GM18858 (cell line): ENCODE measurements at regions not wholly inside any gene's neighbourhood (a gene's known extent, or its start where the extent isn't known, plus 50 kb on each side); places are given as distances from the start of the nearest gene placed in this dataset.
A peak's percentile ranks its signal among the peaks of the same experiment; 100 is the strongest.
"Not testable (repeated sequence)": the region's sequence is repeated elsewhere in the genome, so short reads cannot be mapped to it uniquely, and the experiment has no call there.

ENCODE experiments used
- ATAC-seq: cut with Tn5 transposase; IDR thresholded peaks from one replicate; pipeline ENCODE4 v1.9.1; 2021; ENCODE audit not compliant: unreplicated experiment

DNA sequence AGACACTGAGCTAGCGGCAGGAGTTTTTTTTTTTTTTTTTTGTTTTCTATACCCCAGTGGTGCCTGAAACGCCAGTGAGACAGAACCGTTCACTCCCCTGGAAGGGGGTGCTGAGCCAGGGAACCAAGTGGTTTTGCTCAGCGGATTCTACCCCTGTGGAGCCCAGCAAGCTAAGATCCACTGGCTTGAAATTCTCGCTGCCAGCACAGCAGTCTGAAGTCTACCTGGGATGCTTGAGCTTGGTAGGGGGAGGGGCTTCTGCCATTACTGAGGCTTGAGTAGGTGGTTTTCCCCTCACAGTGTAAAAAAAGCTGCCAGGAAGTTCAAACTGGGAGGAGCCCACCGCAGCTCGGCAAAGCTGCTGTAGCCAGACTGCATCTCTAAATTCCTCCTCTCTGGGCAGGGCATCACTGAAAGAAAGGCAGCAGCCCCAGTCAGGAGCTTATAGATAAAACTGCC, 173.0 kb downstream of the DMAC1 start:
- ATAC-seq = not testable (repeated sequence)

DNA sequence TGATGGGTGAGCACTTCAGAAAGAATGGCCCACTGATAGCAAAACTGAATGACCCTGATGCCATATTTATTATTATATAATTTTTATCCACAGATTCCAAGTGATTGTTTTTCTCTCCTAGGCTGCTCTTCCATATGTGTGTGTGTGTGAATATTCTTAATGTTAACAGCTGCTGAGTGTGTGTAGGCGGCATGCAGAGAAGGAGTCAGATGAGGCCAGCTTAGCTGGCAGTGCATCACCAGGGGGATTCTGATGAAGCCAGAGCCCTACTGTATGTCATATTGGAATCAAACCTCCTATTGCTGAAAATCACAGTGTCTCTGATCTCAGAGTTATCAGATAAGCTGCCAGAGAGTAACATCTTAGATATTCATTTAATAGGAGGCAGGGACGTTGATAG, 177.1 kb downstream of the DMAC1 start:
- ATAC-seq = no peak

DNA sequence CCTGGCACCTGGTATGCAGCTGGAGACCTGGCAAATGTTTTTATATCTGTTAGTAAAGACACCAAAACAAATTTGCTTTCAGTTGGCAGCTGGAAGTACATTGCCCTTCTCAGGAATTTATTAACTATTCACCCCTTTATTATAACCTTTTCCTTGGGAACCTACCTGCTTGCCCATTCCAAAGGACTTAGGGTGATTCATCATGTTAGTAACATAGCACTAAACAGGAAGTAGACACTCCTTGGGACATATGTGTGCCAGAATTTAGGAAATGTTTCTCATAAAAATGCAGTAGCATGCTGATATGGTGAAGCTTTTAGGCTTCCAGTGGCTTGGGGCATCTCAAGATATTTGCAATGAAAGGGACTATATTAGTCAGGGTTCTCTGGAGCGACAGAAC, 184.2 kb downstream of the DMAC1 start:
- no peak for ATAC-seq

DNA sequence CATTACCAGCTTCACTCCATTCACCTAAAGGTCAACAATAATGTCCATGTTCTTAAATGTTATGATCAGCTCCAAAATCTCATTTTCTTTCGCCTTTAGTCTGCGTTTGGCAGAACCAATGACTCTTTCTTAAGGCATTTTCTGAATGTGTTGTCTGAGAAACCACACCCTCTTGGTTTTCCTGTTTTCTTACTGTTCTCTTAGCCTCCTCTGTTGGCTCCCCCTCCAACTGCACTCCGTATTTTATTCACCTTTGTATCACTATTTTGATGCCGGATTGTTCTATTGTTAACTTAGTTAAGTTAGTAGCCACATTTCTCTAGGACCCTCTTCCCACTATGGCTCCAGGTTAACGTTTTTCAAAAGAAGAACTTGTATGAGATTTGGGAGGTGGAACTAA, 185.6 kb downstream of the DMAC1 start:
- ATAC-seq = no peak

DNA sequence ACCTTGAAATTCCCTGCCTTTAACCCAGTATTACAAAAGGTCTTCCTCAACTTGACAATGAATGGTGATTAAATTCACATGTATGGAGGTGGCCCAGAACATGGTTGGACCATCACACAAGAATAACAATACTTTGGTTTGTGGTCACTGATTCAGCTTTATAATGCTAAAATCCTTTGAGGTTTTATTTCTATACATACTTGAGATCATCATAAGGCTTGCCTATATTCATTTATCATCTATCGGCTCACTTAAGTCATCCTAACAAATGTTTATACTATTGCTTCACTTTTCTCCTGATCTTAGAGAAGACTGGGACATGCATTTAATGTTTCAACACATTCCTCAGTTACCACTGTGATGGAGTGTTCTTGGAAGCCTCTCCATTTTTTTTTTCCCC, 191.3 kb downstream of the DMAC1 start:
- ATAC-seq = no peak

DNA sequence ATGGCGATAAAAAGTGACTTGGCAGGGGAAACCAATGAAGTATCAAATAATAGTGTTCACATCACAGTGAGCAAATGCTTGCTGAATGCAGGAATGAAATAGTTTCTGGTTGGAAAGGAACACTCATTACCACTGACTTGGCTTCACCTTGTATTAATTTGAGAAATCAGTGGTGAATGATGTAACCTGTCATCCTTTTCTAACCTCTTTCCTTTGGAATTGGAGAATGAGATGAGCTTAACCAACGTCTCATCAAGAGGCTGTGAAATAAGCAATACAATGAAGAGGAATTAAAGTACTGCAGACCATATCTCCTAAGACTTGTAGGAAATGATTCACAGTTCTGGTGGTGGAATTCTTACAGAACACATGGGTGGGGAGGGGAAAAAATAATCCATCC, 192.2 kb downstream of the DMAC1 start:
- ATAC-seq = no peak

DNA sequence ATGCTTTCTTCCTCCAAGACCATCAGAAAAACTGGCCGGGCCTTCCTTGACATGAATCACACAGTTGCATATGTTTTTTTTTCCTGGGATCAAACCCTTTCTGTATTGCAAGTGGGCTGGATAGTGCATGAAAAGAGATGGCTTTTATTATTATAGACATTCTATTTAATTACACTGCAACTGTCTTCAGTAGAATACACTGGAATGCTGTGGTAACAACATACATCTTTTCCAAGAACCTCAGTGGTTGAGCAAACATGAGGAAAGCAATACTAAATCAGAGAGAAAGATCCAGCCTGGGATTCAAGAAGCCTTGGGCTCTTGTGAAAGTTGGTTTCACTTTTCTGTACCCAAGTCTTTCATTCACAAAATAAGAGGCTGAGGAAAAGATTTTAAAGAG, 193.0 kb downstream of the DMAC1 start:
- no peak for ATAC-seq

DNA sequence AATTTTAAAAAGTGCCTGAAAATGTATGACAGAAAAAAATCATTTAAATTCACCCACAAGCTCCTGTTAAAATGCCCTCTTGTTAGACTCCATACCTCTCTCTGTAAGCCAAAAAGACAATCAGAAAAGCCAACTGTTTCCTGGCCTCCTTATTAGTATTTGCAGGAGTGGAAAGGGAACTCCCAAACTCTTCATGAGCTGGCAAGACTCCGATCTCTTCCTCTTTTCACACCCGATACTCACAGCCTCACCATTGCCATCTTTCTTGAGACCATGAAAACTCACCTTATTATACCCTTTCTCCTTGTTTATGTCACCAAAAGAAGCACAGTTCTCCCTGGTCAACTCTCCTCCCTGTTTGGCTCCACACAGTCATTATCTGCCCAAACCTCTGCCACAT, 197.8 kb downstream of the DMAC1 start:
- no peak for ATAC-seq

DNA sequence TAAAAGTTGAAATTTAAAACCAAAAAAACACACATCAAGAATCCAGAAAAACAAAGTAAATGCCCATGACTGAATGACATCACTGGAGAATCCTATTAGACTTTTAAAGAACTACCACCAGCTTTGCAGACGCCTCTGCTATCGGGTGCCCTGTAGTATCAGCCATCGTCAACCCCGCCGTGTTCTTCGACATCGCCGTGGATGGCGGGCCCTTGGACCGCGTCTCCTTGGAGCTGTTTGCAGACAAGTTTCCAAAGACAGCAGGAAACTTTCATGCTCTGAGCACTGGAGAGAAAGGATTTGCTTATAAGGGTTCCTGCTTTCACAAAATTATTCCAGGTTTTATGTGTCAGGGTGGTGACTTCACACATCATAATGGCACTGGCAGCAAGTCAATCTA, 201.9 kb downstream of the DMAC1 start:
- no peak for ATAC-seq

DNA sequence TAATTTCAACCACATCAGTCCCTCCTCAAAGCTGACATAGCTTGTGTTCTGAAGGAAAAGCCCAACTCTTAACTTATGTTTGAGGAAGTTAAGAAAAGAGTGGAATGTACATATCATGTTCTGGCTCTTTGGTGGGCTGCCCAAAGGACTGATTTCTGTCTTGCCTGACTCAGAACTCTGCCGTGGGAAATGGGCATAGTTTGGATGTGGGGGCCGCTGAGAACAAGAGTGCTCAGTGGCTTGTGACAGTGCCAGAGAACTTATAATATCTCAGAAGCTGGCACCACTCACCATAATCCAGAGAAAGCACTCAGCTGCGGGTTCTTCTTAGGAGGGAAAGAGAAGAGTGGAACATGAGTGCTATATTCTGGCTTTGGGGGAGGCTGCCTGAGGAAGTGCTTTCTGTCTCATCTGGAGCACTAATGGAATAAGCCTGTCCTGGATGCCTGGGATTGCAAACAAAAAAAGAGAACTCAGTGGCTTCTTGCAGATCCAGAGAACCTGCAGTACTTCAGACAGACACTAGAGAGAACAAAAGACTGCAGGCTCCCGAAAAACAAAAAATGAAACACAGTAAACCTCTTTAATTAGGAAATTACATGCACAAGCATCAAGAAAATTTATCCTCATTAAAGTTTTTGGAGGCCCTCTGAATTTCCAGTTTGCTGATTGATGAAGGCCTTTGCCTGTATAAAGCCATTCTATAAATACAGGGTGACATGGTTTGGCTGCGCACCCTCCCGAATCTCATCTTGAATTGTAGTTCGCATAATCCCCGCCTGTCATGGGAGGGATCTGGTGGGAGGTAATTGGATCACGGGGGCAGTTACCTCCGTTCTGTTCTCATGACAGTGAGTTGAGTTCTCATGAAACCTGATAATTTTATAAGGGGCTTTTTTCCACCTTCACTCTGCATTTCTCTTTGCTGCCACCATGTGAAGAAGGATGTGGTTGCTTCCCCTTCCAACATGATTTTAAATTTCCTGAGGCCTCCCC, 207.0 kb downstream of the DMAC1 start:
- ATAC-seq = no peak

DNA sequence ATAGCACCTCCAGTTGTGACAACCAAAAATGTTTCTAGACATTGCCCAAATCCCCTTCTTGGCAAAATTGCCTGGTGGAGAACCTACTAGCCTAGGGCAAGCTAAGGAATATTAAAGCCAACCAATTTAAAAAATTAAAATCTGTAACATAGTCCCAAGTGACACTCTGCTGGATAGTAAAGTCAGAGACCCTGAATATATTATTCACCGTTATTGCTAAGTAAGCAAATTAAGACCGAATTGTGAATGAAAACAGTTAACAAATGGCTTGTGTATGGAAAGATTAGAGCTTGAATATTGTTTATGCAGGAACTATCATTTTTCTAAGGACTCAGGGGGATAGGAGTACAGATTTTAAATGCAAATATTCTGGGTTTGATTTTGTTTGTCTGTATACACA, 208.1 kb downstream of the DMAC1 start:
- no peak for ATAC-seq

DNA sequence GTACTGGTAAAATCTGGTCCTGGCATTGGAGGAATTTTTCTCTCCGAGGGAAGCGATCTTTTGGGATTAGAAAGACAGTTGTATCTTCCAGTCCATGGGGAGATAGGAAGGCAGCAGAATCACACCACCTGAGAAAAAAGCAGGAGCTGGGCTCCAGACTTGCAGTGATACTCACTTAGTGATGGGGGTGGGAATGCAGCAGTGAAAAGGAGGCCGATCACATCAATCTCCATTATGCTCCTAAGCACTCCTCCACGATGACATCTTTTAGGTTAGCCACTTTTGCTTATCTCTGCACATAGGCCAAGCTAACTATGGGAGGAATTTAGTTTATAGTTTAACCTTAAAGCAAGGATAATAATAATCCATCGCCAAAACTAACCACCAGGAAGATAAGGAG, 219.0 kb downstream of the DMAC1 start:
- no peak for ATAC-seq

DNA sequence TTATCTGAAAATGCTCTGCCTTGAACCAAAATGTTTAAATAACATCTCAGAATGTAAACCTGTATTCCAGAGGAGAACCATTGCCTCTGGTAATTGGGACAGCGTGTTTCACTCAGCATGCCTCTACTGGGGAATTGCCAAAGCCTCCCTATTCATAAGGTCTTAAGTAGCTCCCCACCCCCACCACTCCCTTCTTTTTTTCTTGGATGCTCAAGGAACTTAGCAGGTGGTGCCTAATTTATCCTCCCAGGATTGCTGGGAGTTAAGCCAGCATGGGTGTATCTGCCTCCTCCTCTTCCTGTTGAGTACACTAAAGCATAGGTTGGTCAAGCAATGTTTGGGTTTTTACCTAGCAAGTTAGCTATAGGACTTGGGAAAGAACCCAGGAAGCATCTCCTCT, 220.2 kb downstream of the DMAC1 start:
- ATAC-seq = no peak

DNA sequence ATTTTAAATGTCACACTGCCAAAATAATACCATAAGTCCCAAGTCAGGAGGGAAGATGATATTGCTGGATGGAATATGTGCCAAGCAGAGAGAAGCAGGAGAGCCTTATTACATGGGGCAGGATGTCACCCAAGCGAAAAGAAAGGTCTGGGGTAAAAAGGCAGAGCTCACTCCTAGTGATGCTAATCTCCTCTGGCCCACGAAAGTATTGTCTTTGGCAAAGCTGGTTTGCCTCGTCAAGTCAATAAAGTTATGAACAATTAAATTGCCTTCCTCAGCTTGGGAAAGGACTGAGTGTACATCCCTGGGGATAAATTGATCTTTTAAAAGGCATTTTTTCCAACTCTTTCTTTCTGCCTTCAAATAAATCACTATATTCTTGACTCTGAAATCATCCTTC, 220.6 kb downstream of the DMAC1 start:
- ATAC-seq = no peak

DNA sequence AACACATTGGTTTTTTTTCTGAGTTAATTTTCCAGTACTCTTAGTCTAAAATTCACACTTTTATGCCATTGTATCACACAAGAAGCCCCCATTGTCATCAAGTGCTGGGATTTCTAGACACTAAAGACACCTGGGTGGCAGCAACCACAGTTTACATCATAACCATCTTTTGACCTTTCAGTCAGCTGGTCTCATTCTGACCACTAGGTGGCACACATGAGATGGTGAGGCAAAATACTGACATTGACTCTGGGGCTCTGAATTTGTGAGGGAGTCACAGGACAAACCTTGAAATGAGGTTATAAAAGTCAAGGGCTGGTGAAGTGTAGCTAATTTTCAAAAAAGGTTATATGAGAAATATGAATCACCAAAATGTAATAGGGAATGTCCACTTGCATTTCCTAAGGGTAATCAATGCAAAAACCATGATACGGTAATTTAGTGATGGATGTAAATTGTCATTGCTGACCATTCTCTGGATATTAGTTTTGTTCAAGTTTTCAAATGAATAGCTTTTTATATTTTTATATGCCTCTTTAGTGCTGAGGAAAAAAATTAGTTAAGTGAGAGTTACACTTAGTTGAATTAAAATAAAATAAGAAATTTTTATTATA, 229.4 kb downstream of the DMAC1 start:
- ATAC-seq = peak; percentile 98

DNA sequence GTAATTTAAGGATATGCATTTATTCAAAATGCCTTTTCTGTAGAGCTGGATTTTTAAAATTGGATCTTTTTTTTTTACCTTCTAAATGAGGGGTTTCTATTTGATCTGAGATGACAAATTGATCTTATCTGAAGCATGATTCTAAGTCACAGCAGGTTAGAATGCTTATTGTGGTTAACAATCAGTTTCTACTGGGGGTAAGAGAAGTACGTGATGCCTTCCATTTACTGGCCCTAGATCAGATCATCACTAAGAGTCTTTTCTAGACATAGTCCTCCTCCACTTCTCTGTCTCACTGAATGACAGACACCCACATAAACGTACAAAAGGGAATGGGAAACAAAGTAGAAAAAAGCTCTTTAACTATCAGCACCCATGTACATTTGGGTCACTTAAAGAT, 231.9 kb downstream of the DMAC1 start:
- ATAC-seq = no peak

DNA sequence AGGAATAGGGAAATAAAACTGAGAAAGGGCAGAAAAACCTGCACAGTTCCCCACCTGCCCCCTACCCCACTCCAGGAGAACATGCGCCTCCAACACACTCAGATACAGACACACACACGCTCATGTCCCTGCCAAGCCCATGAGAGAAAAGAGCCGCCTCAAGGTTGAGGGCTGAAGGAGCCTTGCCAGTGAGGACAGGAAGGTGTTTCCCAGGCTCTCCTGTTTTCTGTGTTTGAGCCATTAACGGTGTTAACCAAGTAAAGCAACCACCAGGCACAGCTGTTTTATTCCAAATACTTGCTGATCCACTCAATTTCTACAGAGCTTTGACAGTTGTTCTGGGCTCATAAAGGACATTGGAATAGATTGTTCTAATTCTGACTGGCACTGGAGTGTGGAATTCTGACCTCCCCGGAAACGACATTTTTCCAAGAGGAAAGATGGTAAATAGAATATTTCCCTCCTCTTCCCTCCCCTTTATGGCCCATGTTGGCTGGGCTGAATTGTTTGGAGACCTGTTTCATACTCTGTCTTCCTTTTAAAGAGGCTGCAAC, 238.0 kb downstream of the DMAC1 start:
- no peak for ATAC-seq

DNA sequence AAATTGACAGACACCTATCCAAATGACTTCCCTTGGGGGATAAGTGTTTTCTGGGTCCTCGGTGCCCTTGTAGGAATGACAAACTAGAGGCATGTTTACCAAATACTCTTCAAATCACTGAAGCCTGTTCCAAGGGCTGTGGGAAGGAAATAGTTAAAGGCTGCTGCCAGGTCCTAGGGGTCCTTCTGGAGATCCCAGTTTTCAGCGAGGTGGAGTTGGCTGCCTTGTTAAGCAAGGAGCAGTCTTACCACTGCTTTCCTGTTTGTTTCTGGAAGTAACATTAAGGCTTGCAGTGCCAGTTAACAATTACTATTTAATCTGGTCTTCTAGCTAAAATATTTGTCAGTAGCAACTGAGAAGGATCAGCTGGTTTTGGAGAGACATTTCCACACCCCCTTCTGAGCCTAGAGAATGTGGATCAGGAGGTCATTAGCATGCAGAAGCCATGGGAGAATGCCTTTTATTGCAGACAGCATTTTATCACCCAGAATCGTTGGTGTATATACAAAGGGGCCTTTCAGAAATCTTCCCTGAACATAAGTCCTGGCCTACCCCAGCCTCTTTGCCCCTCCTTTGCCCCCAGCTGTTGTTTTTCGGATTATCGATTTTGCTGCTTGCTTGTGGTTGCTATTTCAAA, 238.8 kb downstream of the DMAC1 start:
- ATAC-seq = no peak

DNA sequence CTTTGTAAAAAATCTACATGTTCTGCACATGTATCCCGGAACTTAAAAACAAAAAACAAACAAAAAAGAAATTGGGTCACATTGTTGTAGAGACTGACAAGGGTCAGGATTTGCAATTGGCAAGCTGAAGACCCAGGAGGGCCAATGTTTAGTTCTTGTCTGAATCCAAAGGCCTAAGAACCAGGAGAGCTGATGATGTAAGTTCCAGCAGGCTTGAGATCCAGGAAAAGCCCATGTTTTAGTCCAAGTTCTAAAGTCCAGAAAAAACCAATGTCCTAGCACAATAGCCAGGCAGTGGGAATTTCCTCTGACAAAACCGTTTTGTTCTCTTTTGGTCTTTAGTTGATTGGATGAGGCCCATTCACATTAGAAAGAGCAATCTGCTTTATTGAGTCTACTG, 244.9 kb downstream of the DMAC1 start:
- ATAC-seq = no peak

DNA sequence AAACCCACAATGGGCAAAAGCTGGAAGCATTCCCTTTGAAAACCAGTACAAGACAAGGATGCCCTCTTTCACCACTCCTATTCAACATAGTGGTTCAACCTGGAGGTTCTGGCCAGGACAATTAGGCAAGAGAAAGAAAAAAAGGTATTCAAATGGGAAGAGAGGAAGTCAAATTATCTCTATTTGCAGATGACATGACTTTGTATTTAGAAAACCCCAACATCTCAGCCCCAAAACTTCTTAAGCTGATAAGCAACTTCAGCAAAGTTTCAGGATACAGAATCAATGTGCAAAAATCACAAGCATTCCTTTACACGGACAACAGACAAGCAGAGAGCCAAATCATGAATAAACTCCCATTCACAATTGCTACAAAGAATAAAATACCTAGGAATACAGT, 246.9 kb downstream of the DMAC1 start:
- ATAC-seq = not testable (repeated sequence)

DNA sequence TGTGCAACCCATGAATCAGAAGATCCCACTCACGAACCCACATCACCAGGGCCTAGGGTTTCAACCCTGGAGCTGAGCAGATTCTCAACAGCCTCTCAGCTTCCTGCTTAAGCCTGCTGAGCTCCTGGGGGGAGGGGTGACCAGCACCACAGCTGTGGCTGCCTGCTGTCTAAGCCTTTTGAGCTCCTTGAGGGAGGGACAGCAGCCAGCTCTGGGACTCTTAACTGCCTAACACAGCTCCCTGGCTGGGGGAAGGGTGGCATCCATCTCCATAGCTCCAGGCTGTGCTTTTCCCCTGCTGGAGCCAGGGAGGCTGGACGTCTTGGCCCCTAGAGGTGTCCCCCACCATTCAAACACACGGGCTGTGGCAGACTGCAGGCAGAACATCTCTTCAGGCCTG, 250.3 kb downstream of the DMAC1 start:
- no peak for ATAC-seq

DNA sequence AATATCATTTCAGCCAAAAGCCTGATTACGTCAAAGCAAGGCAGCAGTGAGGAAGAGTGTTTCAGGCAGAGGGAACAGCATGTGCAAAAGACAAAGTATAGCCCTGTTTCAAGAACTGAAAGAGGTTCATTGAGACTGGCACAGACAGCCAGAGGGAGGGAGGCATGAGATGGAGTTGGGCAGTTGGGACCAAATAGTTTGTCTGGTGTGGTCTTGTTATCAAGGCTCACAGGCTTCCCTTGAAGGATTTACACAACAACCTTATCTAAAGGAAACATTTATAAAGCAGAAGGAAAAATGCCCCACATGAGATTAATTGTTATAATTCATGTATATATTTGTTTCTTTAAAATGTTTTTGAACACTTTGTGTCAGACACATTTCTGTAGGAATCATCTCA, 253.3 kb downstream of the DMAC1 start:
- no peak for ATAC-seq
